Mesodermal cell (in vitro differentiated cells): ENCODE measurements at regions not wholly inside any gene's neighbourhood (a gene's known extent, or its start where the extent isn't known, plus 50 kb on each side); places are given as distances from the start of the nearest gene placed in this dataset.

Source experiments
- H3K27ac ChIP-seq: 2 replicates; pipeline ENCODE4 v1.7.0; 2013; ENCODE audit warnings: mild to moderate bottlenecking, low read depth, low read length, moderate library complexity; ENCODE audit not compliant: severe bottlenecking
- H3K36me3 ChIP-seq: 2 replicates; pipeline ENCODE4 v1.7.1; 2013; ENCODE audit warnings: mild to moderate bottlenecking, low read length, moderate library complexity; ENCODE audit not compliant: control insufficient read depth, insufficient read depth
- H3K4me1 ChIP-seq: one replicate; pipeline ENCODE4 v1.7.1; 2013; ENCODE audit warnings: mild to moderate bottlenecking, low read length; ENCODE audit not compliant: insufficient read depth, control insufficient read depth, poor library complexity, severe bottlenecking
- H3K4me3 ChIP-seq: 2 replicates; pipeline ENCODE4 v1.7.0; 2013; ENCODE audit warnings: low read length, control low read depth, mild to moderate bottlenecking; ENCODE audit not compliant: insufficient read depth, poor library complexity, severe bottlenecking; ENCODE audit errors: extremely low read depth
- H3K9me3 ChIP-seq: 2 replicates; pipeline ENCODE4 v1.7.1; 2013; ENCODE audit warnings: mild to moderate bottlenecking, low read length, moderate library complexity; ENCODE audit not compliant: control insufficient read depth
- WGBS, 2 experiments: methylation state at CpG; one replicate each; pipeline ENCODE4 v1.1.5; 2013; ENCODE audit warnings: missing lambda C conversion rate in 2 of 2; ENCODE audit not compliant: insufficient coverage in 2 of 2; 5-methylcytosine and 5-hydroxymethylcytosine counted together

- Histone ChIP-seq H3K9me3 (no peaks in the 10 kb centered on the region), H3K36me3 (no peaks in the 10 kb centered on the region), H3K4me1 (peaks cover 19% of the 10 kb centered on the region), H3K4me3 (no peak overlapping the region), H3K27ac (no peak overlapping the region)
- WGBS, 2 experiments = 87 to 92% methylated on average over 7 to 8 of the region's 9 CpGs
These were observed 104.4 kb upstream of the TAB2 start for GRCh38 chr6:149212892-149213801.

- Histone ChIP-seq H3K4me3 (no peak overlapping the region), H3K9me3 (no peaks in the 10 kb centered on the region), H3K36me3 (no peaks in the 10 kb centered on the region), H3K27ac (no peak overlapping the region), H3K4me1 (peaks cover 19% of the 10 kb centered on the region)
- WGBS, 2 experiments = 90 to 97% methylated on average over 3 to 4 of the region's 4 CpGs
These were observed 103.7 kb upstream of the TAB2 start for GRCh38 chr6:149213829-149214228.

GRCh38 chr6:149216459-149216858 is 101.1 kb upstream of the TAB2 start:
- Histone ChIP-seq H3K27ac (no peak overlapping the region), H3K36me3 (no peaks in the 10 kb centered on the region), H3K4me1 (peaks cover 10% of the 10 kb centered on the region), H3K9me3 (no peaks in the 10 kb centered on the region), H3K4me3 (no peak overlapping the region)
- WGBS, 2 experiments = 63 to 66% methylated on average over 4 of the region's 4 CpGs

GRCh38 chr6:149217466-149217888 is 100.0 kb upstream of the TAB2 start:
- no peak overlapping the region for H3K4me3 ChIP-seq
- H3K4me1 ChIP-seq = peaks cover 10% of the 10 kb centered on the region
- no peaks in the 10 kb centered on the region for H3K36me3 ChIP-seq
- no peak overlapping the region for H3K27ac ChIP-seq
- no peaks in the 10 kb centered on the region for H3K9me3 ChIP-seq

GRCh38 chr6:149218471-149218870 is 99.0 kb upstream of the TAB2 start:
- Histone ChIP-seq H3K9me3 (no peaks in the 10 kb centered on the region), H3K4me3 (no peak overlapping the region), H3K36me3 (no peaks in the 10 kb centered on the region)

GRCh38 chr6:149218915-149219314 is 98.6 kb upstream of the TAB2 start:
- 60% methylated on average over 1 of the region's 2 CpGs; no CpG with 5 or more reads in 1 of the 2 experiments for WGBS, 2 experiments
- no peaks in the 10 kb centered on the region for H3K9me3 ChIP-seq
- H3K4me3 ChIP-seq = no peak overlapping the region
- no peak overlapping the region for H3K27ac ChIP-seq
- peaks cover 6% of the 10 kb centered on the region for H3K4me1 ChIP-seq
- no peaks in the 10 kb centered on the region for H3K36me3 ChIP-seq

More at GRCh38 chr6:149218471-149218870, 99.0 kb upstream of the TAB2 start:
- peaks cover 6% of the 10 kb centered on the region for H3K4me1 ChIP-seq
- no peak overlapping the region for H3K27ac ChIP-seq

GRCh38 chr6:149220882-149221773 is 96.4 kb upstream of the TAB2 start:
- WGBS, 2 experiments = 85 to 97% methylated on average over 3 to 4 of the region's 6 CpGs
- H3K9me3 ChIP-seq = no peaks in the 10 kb centered on the region
- H3K27ac ChIP-seq = no peak overlapping the region
- H3K4me1 ChIP-seq = peaks cover 2% of the 10 kb centered on the region
- no peak overlapping the region for H3K4me3 ChIP-seq
- H3K36me3 ChIP-seq = no peaks in the 10 kb centered on the region

GRCh38 chr6:149221774-149222070 is 95.8 kb upstream of the TAB2 start:
- Histone ChIP-seq H3K4me1 (no peaks in the 10 kb centered on the region), H3K4me3 (no peak overlapping the region), H3K27ac (no peak overlapping the region), H3K9me3 (no peaks in the 10 kb centered on the region), H3K36me3 (no peaks in the 10 kb centered on the region)
- 100% methylated on average over 2 to 3 of the region's 4 CpGs for WGBS, 2 experiments

- no peak overlapping the region for H3K27ac ChIP-seq
- H3K4me3 ChIP-seq = no peak overlapping the region
- WGBS, 2 experiments = 93 to 100% methylated on average over 1 to 2 of the region's 4 CpGs
- H3K9me3 ChIP-seq = no peaks in the 10 kb centered on the region
- H3K36me3 ChIP-seq = no peaks in the 10 kb centered on the region
- H3K4me1 ChIP-seq = no peaks in the 10 kb centered on the region
These were observed 94.2 kb upstream of the TAB2 start for GRCh38 chr6:149223120-149223903.

- H3K4me1 ChIP-seq = no peaks in the 10 kb centered on the region
- WGBS, 2 experiments = 80% methylated on average over 1 of the region's 2 CpGs; no CpG with 5 or more reads in 1 of the 2 experiments
- H3K4me3 ChIP-seq = no peak overlapping the region
- H3K36me3 ChIP-seq = no peaks in the 10 kb centered on the region
- no peaks in the 10 kb centered on the region for H3K9me3 ChIP-seq
- no peak overlapping the region for H3K27ac ChIP-seq
These were observed 93.6 kb upstream of the TAB2 start for GRCh38 chr6:149223904-149224351.
